GM20000 (cell line): ENCODE measurements at regions not wholly inside any gene's neighbourhood (a gene's known extent, or its start where the extent isn't known, plus 50 kb on each side); places are given as distances from the start of the nearest gene placed in this dataset.

Experiments used
- DNase-seq: peaks from one replicate; pipeline ENCODE4 v3.0.0; 2012; ENCODE audit warnings: low spot score
- TF ChIP-seq, protein P1 (sequence below): IDR thresholded peaks from 2 replicates; pipeline ENCODE4 v1.5.1; 2012; ENCODE audit warnings: mild to moderate bottlenecking, control low read depth; ENCODE audit errors: extremely low read depth, missing control alignments

DNA sequence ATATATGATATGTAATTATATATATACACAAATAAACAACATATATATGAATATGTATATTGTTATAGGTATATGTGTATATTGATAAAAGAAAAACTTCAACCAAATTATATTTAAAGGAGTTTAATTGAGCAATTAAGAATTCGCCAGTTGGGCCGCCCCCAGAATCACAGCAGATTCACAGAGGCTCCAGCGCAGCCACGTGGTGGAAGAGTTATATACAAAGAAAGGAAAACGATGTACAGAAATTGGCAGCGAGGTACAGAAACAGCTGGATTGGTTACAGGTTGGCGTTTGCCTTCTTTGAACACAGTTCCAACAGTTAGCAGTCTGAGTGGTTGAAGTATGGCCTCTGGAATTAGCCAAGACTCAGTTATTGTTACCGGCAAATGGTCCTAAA lies 137.3 kb upstream of the SLC24A5 start:
- DNase-seq = no peak
- TF ChIP-seq, protein P1, sequence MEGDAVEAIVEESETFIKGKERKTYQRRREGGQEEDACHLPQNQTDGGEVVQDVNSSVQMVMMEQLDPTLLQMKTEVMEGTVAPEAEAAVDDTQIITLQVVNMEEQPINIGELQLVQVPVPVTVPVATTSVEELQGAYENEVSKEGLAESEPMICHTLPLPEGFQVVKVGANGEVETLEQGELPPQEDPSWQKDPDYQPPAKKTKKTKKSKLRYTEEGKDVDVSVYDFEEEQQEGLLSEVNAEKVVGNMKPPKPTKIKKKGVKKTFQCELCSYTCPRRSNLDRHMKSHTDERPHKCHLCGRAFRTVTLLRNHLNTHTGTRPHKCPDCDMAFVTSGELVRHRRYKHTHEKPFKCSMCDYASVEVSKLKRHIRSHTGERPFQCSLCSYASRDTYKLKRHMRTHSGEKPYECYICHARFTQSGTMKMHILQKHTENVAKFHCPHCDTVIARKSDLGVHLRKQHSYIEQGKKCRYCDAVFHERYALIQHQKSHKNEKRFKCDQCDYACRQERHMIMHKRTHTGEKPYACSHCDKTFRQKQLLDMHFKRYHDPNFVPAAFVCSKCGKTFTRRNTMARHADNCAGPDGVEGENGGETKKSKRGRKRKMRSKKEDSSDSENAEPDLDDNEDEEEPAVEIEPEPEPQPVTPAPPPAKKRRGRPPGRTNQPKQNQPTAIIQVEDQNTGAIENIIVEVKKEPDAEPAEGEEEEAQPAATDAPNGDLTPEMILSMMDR = no peak

DNA sequence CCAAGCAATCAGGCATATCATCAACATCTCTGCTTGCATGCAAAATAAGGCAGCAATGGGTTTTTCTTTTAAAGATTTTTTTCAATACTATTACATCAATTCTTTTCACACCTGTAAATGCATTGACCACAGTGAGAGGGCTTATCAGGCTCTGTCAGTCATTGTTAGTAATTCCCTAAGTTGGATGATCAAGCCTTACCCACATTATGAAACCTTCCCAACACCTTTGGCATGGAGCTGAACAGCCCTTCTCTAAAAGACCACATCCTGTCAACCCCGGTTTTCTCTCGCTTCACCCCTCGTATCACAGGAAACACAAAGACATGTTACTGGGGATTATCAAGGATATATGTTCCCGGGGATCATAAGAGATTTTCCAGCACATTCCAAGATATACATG lies 135.2 kb upstream of the SLC24A5 start:
- DNase-seq = no peak
- TF ChIP-seq, protein P1 = no peak

DNA sequence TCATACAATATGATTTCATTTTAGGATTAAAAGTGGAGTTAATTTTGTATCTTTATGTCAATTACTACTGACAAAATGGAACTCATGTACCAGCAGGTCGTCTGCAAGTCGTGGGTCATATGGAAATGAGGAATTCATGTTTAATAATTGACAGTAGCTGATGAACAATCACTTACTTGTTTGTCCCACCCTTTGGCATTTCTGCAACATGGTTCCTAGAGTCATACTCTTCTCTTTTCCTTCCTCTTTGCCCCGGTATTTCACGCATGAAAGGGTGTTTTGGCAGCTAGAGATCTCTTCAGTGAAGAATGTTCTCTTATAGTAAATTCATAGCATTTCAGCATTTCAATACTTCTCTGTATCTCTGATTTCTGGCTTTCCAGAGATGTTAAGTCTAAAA lies 133.3 kb upstream of the SLC24A5 start:
- TF ChIP-seq, protein P1 = no peak

DNA sequence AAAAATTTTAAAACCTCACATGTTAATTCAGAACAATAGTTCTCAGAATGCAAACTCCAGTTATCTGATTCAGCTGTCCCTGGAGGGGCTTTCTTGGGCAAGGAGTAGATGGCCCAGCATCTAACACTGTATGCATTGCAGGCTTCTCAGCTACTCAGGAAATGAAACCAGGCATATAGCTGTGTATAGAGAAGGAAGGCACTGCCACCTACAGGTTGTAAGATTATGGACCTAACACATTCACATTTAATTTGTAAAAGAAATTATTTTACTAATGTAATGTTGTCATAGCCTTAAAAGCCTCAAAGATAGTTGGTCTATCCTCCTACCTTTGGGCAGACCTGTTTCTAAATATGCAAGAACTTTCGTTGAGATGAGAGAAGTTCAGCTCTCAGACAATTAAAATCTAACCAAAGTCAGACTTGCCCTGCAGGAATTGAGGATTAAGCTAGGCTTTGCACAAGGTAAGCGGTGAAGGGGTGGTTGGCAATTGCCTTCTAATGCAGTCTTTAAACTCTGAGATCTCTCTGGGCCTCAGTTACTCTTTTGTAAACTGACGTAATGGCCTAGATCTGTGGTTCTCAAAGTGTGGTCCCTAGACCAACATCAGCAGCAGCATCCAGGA lies 132.8 kb upstream of the SLC24A5 start:
- TF ChIP-seq, protein P1 = peak; percentile 35
- DNase-seq = peak; percentile 53

More for the DNA sequence above, 133.3 kb upstream of the SLC24A5 start:
- no peak for DNase-seq

DNA sequence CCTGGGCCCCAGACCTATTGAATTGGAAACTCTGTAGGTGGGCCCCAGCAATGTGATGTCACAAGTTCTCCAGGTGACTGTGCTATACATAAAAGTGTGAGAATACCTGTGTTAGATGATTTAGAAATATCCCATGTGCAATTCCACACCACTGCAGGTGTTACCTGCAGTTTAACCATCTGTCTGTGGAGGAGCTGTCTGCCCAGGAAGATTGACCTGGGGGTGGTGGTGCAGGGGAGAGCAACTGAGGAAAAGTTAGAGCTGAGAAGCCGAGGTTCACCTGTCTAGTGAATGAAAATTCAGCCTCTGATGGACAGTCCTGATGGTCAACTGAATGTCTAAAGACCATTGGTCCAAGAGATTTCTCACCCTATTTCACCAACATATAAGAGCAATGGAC lies 132.2 kb upstream of the SLC24A5 start:
- DNase-seq = no peak

DNA sequence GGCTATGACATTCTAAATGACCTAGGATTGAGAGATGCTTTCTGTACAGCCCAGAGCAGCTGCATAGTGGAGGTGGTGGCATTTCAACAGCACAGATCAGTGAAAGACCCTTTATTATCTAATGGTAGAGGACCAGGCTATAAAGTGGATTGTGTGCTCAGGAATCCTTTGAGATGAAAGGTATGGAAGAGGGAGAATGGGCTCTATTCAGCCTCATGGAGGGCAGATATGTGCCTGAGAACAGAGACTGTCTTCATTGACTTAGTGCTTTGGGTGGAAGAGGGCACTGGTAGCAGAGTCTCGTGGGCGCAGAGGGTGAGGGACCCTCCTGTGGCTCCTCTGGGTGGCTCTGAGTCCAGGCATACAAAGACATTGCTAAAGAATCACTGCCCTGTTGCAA lies 130.0 kb upstream of the SLC24A5 start:
- TF ChIP-seq, protein P1 = no peak
- no peak for DNase-seq

More for the DNA sequence above, 132.2 kb upstream of the SLC24A5 start:
- TF ChIP-seq, protein P1 = no peak

DNA sequence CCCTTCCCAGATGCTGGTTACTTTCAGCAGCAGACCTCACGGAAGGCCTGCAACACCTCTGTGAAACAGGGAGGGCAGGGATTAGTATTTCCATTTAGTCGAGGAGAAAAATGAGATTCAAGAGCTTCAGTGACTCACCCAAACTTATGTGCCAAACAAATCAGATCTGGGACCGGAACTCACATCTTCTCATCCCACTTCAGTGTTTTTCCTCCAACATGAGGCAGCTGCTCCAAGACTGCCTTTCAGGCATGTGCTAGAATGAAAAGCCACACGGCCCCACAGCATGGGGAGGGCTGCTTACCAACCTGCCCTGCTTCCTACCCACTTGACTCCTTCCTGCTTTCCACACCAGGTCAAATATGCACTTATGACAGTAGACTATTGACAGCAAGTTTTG lies 129.4 kb upstream of the SLC24A5 start:
- TF ChIP-seq, protein P1 = no peak
- DNase-seq = no peak
